Right renal cortex interstitium (tissue), 3 donors: ENCODE measurements at regions not wholly inside any gene's neighbourhood (a gene's known extent, or its start where the extent isn't known, plus 50 kb on each side); places are given as distances from the start of the nearest gene placed in this dataset.

Source experiments
- DNase-seq, 3 donors: peaks; one replicate each; pipeline ENCODE4 v3.0.0-alpha.2; 2013; ENCODE audit warnings: low read depth in 3 of 3, low spot score in 2 of 3

DNA sequence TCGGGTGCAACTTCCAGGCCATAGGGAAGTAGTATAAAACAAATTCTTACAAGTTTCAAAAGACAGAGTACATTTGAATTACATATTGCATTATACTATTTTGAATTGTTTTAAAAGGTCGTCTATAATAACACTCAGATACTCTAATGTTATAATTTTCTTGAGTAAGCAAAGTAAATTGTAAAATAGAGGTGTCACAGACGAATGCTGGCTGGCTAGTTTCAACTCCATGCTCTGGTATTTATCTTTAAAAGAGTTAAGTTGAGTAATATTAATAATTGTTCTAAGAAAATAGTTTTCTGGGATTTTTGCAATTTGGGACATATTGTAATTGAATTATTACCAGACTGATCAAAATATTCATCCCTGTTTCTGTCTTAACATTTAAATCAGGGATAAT lies 764.9 kb downstream of the TECRL start:
- DNase-seq, result no peak

GRCh38 chr4:63637270-63637669 lies 772.0 kb downstream of the TECRL start:
- no peak for DNase-seq

DNA sequence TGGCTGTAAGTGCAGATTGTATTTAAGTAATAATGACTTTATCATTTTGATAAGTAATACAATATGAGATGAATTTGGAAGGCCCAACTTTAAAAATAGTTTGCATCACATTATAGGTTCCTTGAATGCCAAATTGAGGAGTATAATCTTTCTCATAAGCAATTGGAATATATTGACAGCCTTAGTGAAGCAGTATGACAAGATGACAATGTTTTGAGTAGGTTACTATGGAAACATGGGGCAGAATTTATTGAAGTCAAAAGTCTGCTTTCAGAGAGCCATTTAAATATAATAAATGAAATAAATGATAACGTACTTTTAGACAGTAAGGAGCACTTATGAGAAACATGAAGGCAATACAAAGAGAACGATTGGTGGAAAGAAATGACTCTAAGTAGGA lies 776.4 kb downstream of the TECRL start:
- no peak for DNase-seq

DNA sequence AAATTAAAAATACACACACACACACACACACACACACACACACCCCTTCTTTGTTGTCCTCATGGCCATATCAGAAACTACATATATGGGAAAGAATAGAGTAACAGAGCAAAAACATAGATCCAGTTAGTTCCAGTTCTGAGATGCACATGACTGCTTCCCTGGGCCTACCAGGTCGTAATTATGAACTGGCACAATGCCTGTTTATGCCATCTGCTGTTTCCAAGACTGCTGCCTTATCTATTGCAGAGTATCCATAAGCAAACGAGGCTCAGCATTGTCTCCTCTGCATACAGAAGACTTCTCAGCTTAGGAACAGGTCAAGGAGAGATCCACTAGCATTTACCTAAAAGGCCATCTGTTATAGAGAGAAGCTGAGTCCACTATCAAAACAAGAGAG lies 789.0 kb downstream of the TECRL start:
- DNase-seq, result no peak

GRCh38 chr4:63619771-63620170 lies 789.5 kb downstream of the TECRL start:
- DNase-seq, result no peak

GRCh38 chr4:63618883-63619718 lies 790.1 kb downstream of the TECRL start:
- DNase-seq, result no peak

GRCh38 chr4:63607169-63607872 lies 801.9 kb downstream of the TECRL start:
- no peak for DNase-seq

GRCh38 chr4:63589796-63590195 lies 819.5 kb downstream of the TECRL start:
- DNase-seq, result no peak

- no peak for DNase-seq
These were observed 825.7 kb downstream of the TECRL start for GRCh38 chr4:63583561-63583960.

GRCh38 chr4:63583007-63583406 lies 826.2 kb downstream of the TECRL start:
- no peak for DNase-seq

- DNase-seq, result no peak
These were observed 828.3 kb downstream of the TECRL start for GRCh38 chr4:63580796-63581475.

- no peak for DNase-seq
These were observed 830.9 kb downstream of the TECRL start for GRCh38 chr4:63578383-63578782.

- DNase-seq, result no peak
These were observed 842.6 kb downstream of the TECRL start for GRCh38 chr4:63566658-63567057.

DNA sequence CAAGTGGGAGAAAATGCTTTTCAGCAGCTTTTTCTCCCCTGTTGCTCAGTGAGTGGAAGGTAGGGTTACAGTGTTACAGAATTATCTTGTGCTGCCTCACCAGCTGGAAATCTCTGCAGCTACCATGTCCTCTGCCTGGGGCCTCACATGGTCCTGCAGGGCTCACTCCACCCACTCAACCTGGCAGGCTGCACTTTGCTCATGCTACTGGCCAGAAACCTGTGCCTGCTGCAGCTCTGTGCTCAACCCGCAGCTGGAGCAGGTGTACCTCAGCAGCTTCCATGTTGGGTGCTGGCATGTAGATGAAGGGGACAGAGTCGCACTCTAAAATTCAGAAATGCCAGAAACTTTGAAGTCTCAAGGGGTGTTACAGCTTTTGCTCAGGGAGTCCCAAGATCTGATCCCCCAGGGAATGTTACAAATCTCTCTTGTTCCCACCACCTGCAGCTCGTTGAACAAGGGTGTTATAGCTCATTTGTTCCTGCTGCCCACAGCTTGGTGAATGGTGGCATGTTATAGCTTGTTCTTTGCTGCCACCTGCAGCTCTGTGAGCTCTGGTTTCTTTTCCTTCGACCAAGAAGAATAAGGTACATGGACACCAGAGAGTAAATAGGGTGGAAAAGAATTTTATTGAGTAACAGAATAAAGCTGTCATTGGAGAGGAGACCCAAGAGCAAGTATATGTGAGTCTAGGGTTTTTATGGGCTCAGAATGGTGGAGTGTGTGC lies 845.8 kb downstream of the TECRL start:
- no peak for DNase-seq

- DNase-seq, result no peak
These were observed 850.5 kb downstream of the TECRL start for GRCh38 chr4:63558709-63559108.

GRCh38 chr4:63556332-63556731 lies 852.9 kb downstream of the TECRL start:
- DNase-seq, result no peak

DNA sequence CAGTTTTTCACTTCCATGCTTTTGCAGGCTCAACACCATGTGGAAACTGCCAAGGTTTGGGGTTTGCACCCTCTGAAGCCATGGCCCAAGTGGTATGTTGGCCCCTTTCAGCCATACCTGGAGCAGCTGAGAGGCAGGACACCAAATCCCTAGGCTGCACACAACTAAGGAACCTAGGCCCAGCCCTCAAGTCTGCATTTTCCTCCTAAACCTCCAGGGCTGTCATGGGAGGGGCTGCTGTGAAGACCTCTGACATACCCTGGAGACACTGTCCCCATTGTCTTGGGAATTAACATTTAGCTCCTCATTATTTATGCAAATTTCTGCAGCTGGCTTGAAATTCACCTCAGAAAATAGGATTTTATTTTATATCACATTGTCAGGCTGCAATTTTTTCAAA lies 856.1 kb downstream of the TECRL start:
- DNase-seq, result no peak

DNA sequence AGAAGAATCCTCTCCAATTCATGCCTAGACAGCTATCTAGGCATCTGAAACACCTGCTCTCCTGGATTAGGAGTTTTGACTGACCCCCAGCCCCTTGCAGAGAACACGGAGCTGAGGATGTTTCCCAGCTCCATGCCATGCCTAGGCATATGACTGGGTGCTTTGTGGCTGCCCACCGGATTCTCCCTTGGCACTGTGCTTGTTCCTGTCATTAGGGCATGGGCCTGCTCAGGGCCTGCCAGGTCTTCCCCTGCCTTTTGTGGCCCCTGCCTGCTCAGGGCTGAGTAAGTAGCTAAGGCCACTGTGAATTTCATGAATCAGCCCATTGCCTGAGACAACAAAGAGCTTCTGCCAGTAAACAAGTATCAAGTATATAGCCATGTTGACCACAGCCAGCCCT lies 867.4 kb downstream of the TECRL start:
- no peak for DNase-seq

GRCh38 chr4:63529581-63530337 lies 879.5 kb downstream of the TECRL start:
- no peak for DNase-seq

DNA sequence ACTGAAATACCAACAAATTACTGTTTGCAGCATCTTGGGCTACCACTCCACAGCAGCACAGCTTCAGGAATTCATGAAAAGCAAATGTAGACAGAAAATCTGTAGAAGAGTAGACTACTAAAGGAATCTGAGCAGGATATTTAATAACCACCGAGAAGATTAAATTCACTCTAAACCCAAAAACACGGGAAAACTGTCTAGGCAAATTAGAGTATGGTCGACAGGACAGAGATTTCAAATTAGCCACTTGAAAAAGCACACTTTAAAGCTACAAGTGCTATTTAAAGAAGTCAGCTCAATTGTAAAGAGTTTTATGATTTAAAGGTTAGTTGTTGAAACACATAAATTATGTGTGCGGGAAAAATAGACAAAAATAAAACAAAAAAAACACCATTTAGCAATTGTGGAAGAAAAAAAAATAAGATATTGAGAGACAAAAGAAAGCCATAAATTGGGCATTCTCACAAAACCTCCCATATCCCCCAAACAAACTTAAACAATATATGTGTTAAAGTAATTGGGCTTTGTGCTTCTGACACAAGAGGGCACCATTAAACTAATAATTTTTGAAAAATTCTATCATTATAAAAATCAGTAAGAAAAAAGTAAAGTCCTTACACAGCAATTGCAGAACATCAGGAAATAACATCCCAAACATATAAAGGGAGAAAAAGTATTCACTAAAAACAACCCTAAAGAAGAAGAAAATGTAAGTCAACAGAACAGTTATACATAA lies 880.8 kb downstream of the TECRL start:
- no peak for DNase-seq
